Stimulated activated CD4-positive, alpha-beta T cell treated with anti-CD3 and anti-CD28 coated beads, Interleukin-4, amount 100 ng/mL, for 24 hours (primary cell): ENCODE measurements at regions not wholly inside any gene's neighbourhood (a gene's known extent, or its start where the extent isn't known, plus 50 kb on each side); places are given as distances from the start of the nearest gene placed in this dataset.

Source experiments
- DNase-seq: peaks from one replicate; pipeline ENCODE4 v3.0.0-alpha.2; 2020

- no peak for DNase-seq
Measured at GRCh38 chr1:212528501-212528900, 80.1 kb upstream of the ATF3 start.

- DNase-seq: no peak
Measured at GRCh38 chr1:212529211-212529741, 79.3 kb upstream of the ATF3 start.

GRCh38 chr1:212531267-212531666, 77.3 kb upstream of the ATF3 start:
- no peak for DNase-seq

- DNase-seq: no peak
Measured at GRCh38 chr1:212531796-212532195, 76.8 kb upstream of the ATF3 start.

GRCh38 chr1:212532469-212533147, 76.0 kb upstream of the ATF3 start:
- no peak for DNase-seq

GRCh38 chr1:212533148-212533517, 75.4 kb upstream of the ATF3 start:
- no peak for DNase-seq

GRCh38 chr1:212536586-212536985, 72.0 kb upstream of the ATF3 start:
- DNase-seq: no peak

- DNase-seq: no peak
Measured at GRCh38 chr1:212537610-212538009, 71.0 kb upstream of the ATF3 start.

- no peak for DNase-seq
Measured at GRCh38 chr1:212539737-212540430, 68.7 kb upstream of the ATF3 start.

- DNase-seq: no peak
Measured at GRCh38 chr1:212542761-212543187, 65.8 kb upstream of the ATF3 start.

GRCh38 chr1:212544110-212544509, 64.5 kb upstream of the ATF3 start:
- DNase-seq: no peak

GRCh38 chr1:212545941-212546635, 62.5 kb upstream of the ATF3 start:
- no peak for DNase-seq

- no peak for DNase-seq
Measured at GRCh38 chr1:212549503-212550017, 59.0 kb upstream of the ATF3 start.

- DNase-seq: no peak
Measured at GRCh38 chr1:212551929-212552328, 56.6 kb upstream of the ATF3 start.

- DNase-seq: no peak
Measured at GRCh38 chr1:212553676-212554075, 54.9 kb upstream of the ATF3 start.

GRCh38 chr1:212554401-212554800, 54.2 kb upstream of the ATF3 start:
- DNase-seq: no peak

- no peak for DNase-seq
Measured at GRCh38 chr1:212555426-212555825, 53.1 kb upstream of the ATF3 start.

GRCh38 chr1:212556822-212557549, 51.6 kb upstream of the ATF3 start:
- DNase-seq: no peak

GRCh38 chr1:212557739-212558692, 50.5 kb upstream of the ATF3 start:
- no peak for DNase-seq

GRCh38 chr1:212558693-212559480, 49.7 kb upstream of the ATF3 start:
- DNase-seq: peak; percentile 90
